ENCODE measurements at regions not wholly inside any gene's neighbourhood (a gene's known extent, or its start where the extent isn't known, plus 50 kb on each side); places are given as distances from the start of the nearest gene placed in this dataset.
"Not testable (repeated sequence)": the region's sequence is repeated elsewhere in the genome, so short reads cannot be mapped to it uniquely, and the experiment has no call there.

- not testable (repeated sequence) for TF ChIP-seq RAD21 (IDR thresholded peaks at IDR 0.05; ENCODE audit: low read length); CTCF (conservative IDR thresholded peaks at IDR 0.05; ENCODE audit: low read depth, low read length); FOS (IDR thresholded peaks at IDR 0.05; ENCODE audit: low read depth, low read length); CHD1 (IDR thresholded peaks at IDR 0.05; ENCODE audit: low read depth, low read length); POLR2A (IDR thresholded peaks at IDR 0.05; ENCODE audit: low read depth, low read length); SMC3 (IDR thresholded peaks at IDR 0.05; ENCODE audit: low read depth, low read length); MAZ (IDR thresholded peaks at IDR 0.05; ENCODE audit: borderline replicate concordance, low read depth, low read length); USF2 (IDR thresholded peaks at IDR 0.05; ENCODE audit: low read depth, low read length)
Measured at GRCh38 chr7:138220321-138220720, 144.1 kb downstream of the AKR1D1 start.

Data from IMR-90 (cell line).